Colon (tissue), 2 donors: ENCODE measurements at regions not wholly inside any gene's neighbourhood (a gene's known extent, or its start where the extent isn't known, plus 50 kb on each side); places are given as distances from the start of the nearest gene placed in this dataset.
"Not testable (repeated sequence)": the region's sequence is repeated elsewhere in the genome, so short reads cannot be mapped to it uniquely, and the experiment has no call there.

Experiments used
- FAIRE-seq: peaks from 2 replicates; lab custom pipeline; 2012; peaks lifted over from hg19 to GRCh38; lab: Jason Lieb, UNC
- donor health status: control.
- donor health status: control.

GRCh38 chr3:80734920-80735319, 967.1 kb upstream of the ROBO1 start:
- FAIRE-seq: no peak

- no peak for FAIRE-seq
Observed at GRCh38 chr3:80734483-80734882, 966.7 kb upstream of the ROBO1 start.

GRCh38 chr3:80733522-80734176, 965.9 kb upstream of the ROBO1 start:
- peak; percentile 47 for FAIRE-seq

GRCh38 chr3:80727561-80727960, 959.8 kb upstream of the ROBO1 start:
- FAIRE-seq: not testable (repeated sequence)

- FAIRE-seq: not testable (repeated sequence)
Observed at GRCh38 chr3:80709597-80710322, 942.0 kb upstream of the ROBO1 start.

GRCh38 chr3:80705290-80705689, 937.5 kb upstream of the ROBO1 start:
- FAIRE-seq: no peak

GRCh38 chr3:80701349-80701748, 933.6 kb upstream of the ROBO1 start:
- FAIRE-seq: no peak

- FAIRE-seq: no peak
Observed at GRCh38 chr3:80697291-80697690, 929.5 kb upstream of the ROBO1 start.

GRCh38 chr3:80696280-80696679, 928.5 kb upstream of the ROBO1 start:
- FAIRE-seq: no peak

- FAIRE-seq: peak; percentile 90
Observed at GRCh38 chr3:80688814-80689213, 921.0 kb upstream of the ROBO1 start.

GRCh38 chr3:80682951-80683350, 915.2 kb upstream of the ROBO1 start:
- no peak for FAIRE-seq

- no peak for FAIRE-seq
Observed at GRCh38 chr3:80682235-80682634, 914.4 kb upstream of the ROBO1 start.

- FAIRE-seq: no peak
Observed at GRCh38 chr3:80677796-80678195, 910.0 kb upstream of the ROBO1 start.

GRCh38 chr3:80676866-80677265, 909.1 kb upstream of the ROBO1 start:
- peak; percentile 31 for FAIRE-seq

- FAIRE-seq: no peak
Observed at GRCh38 chr3:80676261-80676660, 908.5 kb upstream of the ROBO1 start.

GRCh38 chr3:80675790-80676189, 908.0 kb upstream of the ROBO1 start:
- FAIRE-seq: no peak

- no peak for FAIRE-seq
Observed at GRCh38 chr3:80668600-80669294, 900.9 kb upstream of the ROBO1 start.

GRCh38 chr3:80668100-80668499, 900.3 kb upstream of the ROBO1 start:
- no peak for FAIRE-seq

- FAIRE-seq: no peak
Observed at GRCh38 chr3:80663426-80663825, 895.6 kb upstream of the ROBO1 start.

GRCh38 chr3:80655216-80655615, 887.4 kb upstream of the ROBO1 start:
- no peak for FAIRE-seq

GRCh38 chr3:80649170-80649569, 881.4 kb upstream of the ROBO1 start:
- FAIRE-seq: no peak

GRCh38 chr3:80643421-80643820, 875.6 kb upstream of the ROBO1 start:
- FAIRE-seq: no peak
